Gastroesophageal sphincter (tissue), 3 donors: ENCODE measurements at regions not wholly inside any gene's neighbourhood (a gene's known extent, or its start where the extent isn't known, plus 50 kb on each side); places are given as distances from the start of the nearest gene placed in this dataset.

Source experiments
- POLR2AphosphoS5 ChIP-seq: sonication (generic); formaldehyde crosslinking; IDR thresholded peaks from one replicate; pipeline ENCODE4 v1.6.1; 2017; ENCODE audit warnings: antibody characterized with exemption
- TF ChIP-seq, protein P1 (sequence below), 4 experiments: fragments of 200-600 bp in 2 of 4; fragments of 450-650 bp in 2 of 4; sonication (generic) in 1 of 4; IDR thresholded peaks; one replicate each; pipeline ENCODE4 v1.5.1; 2017 to 2019; ENCODE audit warnings: antibody characterized with exemption in 4 of 4, mild to moderate bottlenecking in 2 of 4, moderate library complexity in 2 of 4

- no peak for TF ChIP-seq POLR2AphosphoS5
- TF ChIP-seq, protein P1, sequence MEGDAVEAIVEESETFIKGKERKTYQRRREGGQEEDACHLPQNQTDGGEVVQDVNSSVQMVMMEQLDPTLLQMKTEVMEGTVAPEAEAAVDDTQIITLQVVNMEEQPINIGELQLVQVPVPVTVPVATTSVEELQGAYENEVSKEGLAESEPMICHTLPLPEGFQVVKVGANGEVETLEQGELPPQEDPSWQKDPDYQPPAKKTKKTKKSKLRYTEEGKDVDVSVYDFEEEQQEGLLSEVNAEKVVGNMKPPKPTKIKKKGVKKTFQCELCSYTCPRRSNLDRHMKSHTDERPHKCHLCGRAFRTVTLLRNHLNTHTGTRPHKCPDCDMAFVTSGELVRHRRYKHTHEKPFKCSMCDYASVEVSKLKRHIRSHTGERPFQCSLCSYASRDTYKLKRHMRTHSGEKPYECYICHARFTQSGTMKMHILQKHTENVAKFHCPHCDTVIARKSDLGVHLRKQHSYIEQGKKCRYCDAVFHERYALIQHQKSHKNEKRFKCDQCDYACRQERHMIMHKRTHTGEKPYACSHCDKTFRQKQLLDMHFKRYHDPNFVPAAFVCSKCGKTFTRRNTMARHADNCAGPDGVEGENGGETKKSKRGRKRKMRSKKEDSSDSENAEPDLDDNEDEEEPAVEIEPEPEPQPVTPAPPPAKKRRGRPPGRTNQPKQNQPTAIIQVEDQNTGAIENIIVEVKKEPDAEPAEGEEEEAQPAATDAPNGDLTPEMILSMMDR (IDR thresholded peaks at IDR 0.05), result no peak
Observed at GRCh38 chr15:94027581-94027980, 203.8 kb upstream of the MCTP2 start.
